ENCODE measurements at regions not wholly inside any gene's neighbourhood (a gene's known extent, or its start where the extent isn't known, plus 50 kb on each side); places are given as distances from the start of the nearest gene placed in this dataset.

DNA sequence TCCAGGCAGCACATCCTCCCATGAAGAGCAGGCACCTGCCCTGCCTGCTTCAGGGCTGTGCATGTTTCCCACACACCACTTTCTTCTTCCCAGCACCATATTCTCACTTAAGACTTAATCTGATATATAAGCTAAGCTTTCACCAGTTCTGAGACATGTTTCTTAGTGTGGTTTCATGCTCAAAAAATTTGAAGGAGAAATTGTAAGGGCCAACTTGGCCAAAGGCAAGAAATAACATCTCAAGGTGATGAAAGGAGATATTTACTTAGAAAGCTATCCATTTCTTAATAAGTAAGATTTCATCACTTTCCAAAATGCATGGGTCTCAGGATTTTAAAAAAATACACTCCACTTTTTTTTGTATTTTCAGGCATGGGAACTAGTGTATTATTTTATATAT, 468.1 kb upstream of the AKR1E2 start:
- Mint-ChIP-seq H3K4me3 (no peak overlapping the region), H3K4me1 (peaks cover 19% of the 10 kb centered on the region), H3K27ac (no peak overlapping the region), H3K9me3 (no peaks in the 10 kb centered on the region), H3K36me3 (no peaks in the 10 kb centered on the region), H3K27me3 (ENCODE audit: low read depth) (no peaks in the 10 kb centered on the region)
- TF ChIP-seq, protein P1, sequence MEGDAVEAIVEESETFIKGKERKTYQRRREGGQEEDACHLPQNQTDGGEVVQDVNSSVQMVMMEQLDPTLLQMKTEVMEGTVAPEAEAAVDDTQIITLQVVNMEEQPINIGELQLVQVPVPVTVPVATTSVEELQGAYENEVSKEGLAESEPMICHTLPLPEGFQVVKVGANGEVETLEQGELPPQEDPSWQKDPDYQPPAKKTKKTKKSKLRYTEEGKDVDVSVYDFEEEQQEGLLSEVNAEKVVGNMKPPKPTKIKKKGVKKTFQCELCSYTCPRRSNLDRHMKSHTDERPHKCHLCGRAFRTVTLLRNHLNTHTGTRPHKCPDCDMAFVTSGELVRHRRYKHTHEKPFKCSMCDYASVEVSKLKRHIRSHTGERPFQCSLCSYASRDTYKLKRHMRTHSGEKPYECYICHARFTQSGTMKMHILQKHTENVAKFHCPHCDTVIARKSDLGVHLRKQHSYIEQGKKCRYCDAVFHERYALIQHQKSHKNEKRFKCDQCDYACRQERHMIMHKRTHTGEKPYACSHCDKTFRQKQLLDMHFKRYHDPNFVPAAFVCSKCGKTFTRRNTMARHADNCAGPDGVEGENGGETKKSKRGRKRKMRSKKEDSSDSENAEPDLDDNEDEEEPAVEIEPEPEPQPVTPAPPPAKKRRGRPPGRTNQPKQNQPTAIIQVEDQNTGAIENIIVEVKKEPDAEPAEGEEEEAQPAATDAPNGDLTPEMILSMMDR (IDR thresholded peaks at IDR 0.05; ENCODE audit: unreplicated experiment), result no peak
- no peak for DNase-seq (ENCODE audit: low spot score in 2 of 2, unreplicated experiment in 2 of 2)

- Mint-ChIP-seq H3K27ac (no peak overlapping the region), H3K4me1 (peaks cover 30% of the 10 kb centered on the region), H3K36me3 (no peaks in the 10 kb centered on the region), H3K9me3 (no peaks in the 10 kb centered on the region), H3K27me3 (ENCODE audit: low read depth) (no peaks in the 10 kb centered on the region), H3K4me3 (no peak overlapping the region)
- TF ChIP-seq, protein P1 (IDR thresholded peaks at IDR 0.05; ENCODE audit: unreplicated experiment), result no peak
- no peak for DNase-seq (ENCODE audit: low spot score in 2 of 2, unreplicated experiment in 2 of 2)
Measured at GRCh38 chr10:4355350-4355749, 470.7 kb upstream of the AKR1E2 start.

DNA sequence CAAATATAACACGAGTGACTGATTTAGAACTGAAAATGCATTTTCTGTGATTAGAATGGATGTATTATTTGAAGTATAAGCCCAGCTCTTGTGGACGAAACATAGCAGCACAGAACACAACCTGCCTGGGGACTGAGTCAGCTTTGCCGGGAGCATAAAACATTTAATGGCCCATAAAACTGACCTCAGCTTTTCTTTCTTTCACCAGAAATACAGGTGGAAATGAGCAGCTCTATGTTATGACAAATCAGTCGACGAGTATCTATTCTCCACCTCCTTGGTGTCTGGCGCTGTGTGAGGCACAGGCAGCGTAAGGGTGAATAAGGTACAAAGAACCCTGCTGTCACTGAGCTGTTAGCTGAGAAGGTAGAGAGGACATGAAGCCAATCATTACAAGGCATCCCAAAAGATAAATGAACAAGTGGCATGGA, 471.6 kb upstream of the AKR1E2 start:
- H3K27me3 Mint-ChIP-seq (ENCODE audit: low read depth), result no peaks in the 10 kb centered on the region
- H3K9me3 Mint-ChIP-seq, result peaks cover 1% of the 10 kb centered on the region
- H3K27ac Mint-ChIP-seq, result no peak overlapping the region
- no peak for DNase-seq (ENCODE audit: low spot score in 2 of 2, unreplicated experiment in 2 of 2)
- no peak overlapping the region for H3K4me3 Mint-ChIP-seq
- H3K4me1 Mint-ChIP-seq, result peaks cover 30% of the 10 kb centered on the region
- H3K36me3 Mint-ChIP-seq, result no peaks in the 10 kb centered on the region
- TF ChIP-seq, protein P1 (IDR thresholded peaks at IDR 0.05; ENCODE audit: unreplicated experiment), result no peak

GRCh38 chr10:4353964-4354363, 472.0 kb upstream of the AKR1E2 start:
- H3K36me3 Mint-ChIP-seq, result no peaks in the 10 kb centered on the region
- DNase-seq (ENCODE audit: low spot score in 2 of 2, unreplicated experiment in 2 of 2), result no peak
- no peaks in the 10 kb centered on the region for H3K27me3 Mint-ChIP-seq (ENCODE audit: low read depth)
- H3K9me3 Mint-ChIP-seq, result peaks cover 4% of the 10 kb centered on the region
- no peak overlapping the region for H3K27ac Mint-ChIP-seq
- TF ChIP-seq, protein P1 (IDR thresholded peaks at IDR 0.05; ENCODE audit: unreplicated experiment), result no peak
- peaks cover 30% of the 10 kb centered on the region for H3K4me1 Mint-ChIP-seq
- H3K4me3 Mint-ChIP-seq, result no peak overlapping the region

DNA sequence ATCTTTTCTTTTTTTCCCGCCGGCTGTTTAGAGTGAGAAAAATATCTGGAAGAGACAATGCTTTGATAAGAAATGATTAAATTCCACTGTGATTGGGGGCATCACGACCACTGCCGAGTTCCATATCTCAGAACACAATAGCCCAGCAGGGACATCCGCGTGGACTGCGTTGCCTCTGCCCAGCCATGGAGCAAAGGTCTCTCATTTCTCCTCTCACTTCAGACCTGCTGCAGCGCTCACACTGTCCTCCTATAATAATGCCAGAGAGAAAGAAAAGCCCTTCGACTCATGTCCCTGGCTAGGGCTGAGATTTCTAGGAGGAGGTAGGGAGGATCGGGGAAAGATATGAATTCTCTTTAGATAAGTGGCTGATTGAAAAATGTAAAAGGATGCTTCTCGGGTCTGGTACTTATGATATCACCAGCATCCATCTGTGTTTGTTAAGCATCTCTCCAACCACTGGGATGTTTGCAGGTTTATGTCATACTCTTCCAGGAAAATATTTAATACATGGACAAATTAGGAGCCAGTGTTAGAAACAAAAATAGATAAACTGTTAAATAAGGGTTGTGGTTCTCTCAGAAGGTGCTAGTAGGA, 472.9 kb upstream of the AKR1E2 start:
- DNase-seq (ENCODE audit: low spot score in 2 of 2, unreplicated experiment in 2 of 2), result no peak

More for the DNA sequence above, 472.9 kb upstream of the AKR1E2 start:
- H3K27me3 Mint-ChIP-seq (ENCODE audit: low read depth), result no peaks in the 10 kb centered on the region
- H3K4me3 Mint-ChIP-seq, result no peak overlapping the region
- peaks cover 4% of the 10 kb centered on the region for H3K9me3 Mint-ChIP-seq
- H3K4me1 Mint-ChIP-seq, result peaks cover 30% of the 10 kb centered on the region
- TF ChIP-seq, protein P1 (IDR thresholded peaks at IDR 0.05; ENCODE audit: unreplicated experiment), result no peak
- no peaks in the 10 kb centered on the region for H3K36me3 Mint-ChIP-seq
- peak overlapping the region; percentile 47 for H3K27ac Mint-ChIP-seq
